ENCODE measurements at regions not wholly inside any gene's neighbourhood (a gene's known extent, or its start where the extent isn't known, plus 50 kb on each side); places are given as distances from the start of the nearest gene placed in this dataset.

DNA sequence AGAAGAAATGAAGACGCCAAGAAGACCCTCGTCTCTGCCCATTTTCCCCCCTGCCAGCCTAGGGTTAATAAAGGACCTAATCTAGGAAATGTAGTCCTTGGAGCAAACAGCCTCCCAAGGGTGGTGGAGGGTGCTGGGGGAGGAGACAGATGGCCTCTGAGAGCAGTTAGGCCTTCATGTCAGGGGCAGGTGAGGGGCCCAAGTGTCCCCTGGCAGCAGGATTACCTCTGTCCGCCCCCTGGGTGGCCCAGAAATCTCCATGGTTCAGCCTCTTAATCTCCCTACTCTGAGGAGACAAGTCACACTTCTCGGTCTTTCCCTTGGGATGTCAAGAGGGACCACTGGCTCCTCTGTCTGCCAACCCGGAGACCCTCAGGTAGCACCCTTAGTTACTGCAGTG lies 365.4 kb upstream of the TNRC6C start:
- DNase-seq: no peak

DNA sequence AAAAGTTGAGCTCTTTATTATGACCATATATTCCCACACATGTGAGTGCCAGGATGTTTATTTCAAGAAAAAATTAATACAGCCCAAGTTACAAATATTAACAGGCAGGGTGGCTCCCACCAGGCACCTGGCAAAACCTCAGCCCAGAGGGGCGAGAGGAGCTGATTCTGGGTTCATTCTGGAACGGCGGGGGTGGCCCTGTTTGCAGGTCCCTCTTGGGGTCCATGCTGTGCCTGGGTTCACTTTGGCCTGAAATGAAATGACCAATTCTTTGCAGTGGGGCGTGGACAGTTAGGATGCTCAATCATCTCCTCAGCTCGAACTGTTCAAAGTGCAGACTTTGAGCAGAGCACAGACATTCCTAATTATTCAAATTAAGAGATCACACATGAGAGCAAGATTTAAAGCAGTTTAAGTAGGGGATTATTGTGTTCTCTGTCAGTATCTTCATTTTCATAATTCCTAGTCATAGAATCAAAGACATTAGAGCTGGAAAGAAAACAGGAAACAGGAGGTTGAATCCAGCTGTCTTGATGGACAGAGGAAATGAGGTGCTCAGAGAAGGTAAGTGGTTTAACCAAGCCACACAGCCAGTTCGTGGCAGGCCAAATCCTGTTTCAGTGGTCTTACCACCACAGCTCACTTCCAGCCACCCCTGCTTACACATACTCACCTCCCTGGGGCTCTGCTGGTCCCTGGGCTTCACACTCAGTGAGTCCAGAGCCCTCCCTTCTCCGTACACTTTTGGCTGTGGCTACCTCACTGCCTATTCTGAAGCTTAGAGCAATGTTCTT lies 363.9 kb upstream of the TNRC6C start:
- no peak for DNase-seq

DNA sequence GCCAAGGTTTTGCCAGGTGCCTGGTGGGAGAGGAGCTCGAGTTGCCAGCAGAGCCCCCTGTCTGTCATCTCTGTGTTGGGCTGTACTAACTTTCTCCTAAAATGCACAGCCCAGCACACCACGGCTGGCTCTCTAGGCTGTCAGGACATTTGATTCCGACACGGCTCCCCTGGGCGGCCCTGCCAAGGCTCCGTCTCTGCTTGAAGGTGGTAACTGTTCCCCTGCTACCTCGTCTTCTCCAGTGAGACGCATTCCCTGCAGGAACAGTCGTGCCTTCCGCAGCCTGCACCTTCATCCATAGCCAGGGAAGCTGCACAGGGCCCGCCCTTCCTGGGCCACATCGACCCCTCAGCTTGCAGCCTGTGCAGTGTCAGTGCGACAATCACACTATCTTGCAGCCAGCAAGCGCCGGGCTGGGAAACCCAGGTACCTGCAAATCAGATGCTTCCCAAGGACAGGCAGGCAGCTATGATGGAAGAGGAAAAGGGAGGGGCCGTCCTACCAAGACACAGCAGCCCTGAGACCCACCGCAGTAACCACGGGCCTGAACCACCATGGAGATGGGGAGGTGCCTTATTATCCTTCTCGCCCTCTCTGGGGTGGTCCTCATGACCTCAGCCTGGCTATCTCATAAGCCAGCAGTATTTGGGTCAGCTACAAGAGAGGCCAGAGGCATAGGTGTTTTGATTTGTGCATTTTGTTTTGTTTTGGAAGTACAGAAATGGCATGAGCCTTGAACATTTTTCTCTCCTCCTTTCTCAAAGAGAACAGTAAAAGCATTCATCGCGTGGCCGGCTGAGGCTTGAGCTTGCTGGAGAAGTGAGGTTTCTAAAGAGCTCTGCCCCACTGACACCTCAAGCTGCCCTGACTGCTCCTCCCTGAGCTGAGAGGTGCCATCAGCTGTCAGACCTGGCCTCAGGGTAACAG lies 361.7 kb upstream of the TNRC6C start:
- no peak for DNase-seq

DNA sequence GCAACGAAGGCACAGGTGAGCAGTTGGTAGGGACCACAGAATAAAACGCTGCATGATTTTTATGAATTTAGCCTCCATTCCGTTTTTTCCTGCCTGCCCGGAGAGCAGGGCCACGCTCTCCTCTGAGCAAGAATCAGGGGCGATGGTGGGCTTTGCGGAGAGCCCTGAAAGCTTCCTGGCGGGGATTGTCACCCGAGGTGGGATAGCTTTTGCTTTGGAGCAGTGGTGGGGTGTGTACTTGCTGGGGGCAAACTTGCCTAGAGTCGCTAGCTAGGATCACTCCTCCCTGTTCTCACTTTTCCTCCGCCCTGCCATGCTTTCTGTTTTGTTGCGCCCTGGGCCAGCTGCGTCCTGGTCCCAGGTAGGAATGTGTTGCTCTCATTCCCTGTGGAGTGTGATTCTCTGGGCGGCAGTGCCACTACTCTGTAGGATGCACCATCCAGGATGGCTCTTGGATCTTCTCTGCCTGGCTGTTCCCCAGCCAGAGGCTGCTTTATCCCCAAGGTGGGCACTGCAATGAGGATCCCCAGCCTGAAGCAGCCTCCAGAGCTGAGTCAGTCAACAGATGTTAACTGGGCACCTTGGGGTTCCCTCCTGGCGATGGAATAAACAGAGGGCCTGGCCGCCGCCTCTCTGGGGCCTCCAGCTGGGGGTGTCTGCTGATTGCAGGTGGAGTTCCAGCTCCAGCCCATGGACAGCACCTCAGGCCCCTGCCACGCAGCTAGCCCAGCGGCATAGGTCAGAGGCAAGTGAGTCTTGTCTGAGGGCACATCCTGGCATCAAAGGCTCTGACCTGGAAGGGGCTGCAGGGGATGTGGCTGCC lies 360.9 kb upstream of the TNRC6C start:
- no peak for DNase-seq

GRCh38 chr17:77598241-77598620 lies 360.3 kb upstream of the TNRC6C start:
- DNase-seq: no peak

DNA sequence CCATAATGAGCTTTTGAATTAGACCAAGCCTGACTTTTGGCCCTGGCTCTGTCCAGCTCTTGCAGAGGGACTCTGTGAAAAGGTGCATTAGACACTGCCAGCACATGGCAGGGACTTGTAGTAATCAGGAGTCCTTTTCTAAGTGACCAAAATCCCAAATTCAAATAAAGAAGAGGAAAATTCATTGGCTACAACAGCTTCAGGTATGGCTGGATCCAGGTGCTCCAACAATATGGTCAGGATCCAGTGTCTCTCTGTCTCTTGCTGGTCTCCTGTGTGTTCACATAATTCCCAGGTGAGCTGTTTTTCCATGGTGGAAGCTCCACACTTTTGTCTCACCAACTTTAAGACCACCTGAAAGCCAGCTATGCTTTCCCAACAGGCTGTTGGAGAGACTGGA lies 358.8 kb upstream of the TNRC6C start:
- DNase-seq: no peak

DNA sequence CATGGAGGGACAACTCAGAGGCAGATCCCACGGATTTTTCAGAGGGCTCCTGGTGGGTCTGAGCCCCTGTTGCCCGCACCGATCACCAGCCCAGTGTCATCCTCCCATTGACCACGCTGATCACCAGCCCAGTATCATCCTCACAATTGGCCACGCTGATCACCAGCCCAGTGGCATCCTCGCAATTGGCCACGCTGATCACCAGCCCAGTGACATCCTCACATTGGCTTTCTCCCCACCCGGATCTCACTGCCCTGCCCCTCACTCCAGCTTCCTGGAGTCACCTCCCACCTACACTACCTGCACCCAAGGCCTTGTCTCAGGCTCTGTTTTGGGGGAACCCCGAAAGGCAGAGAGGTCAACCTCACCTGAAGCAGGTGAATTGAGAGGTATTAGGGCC lies 358.2 kb upstream of the TNRC6C start:
- DNase-seq: no peak

DNA sequence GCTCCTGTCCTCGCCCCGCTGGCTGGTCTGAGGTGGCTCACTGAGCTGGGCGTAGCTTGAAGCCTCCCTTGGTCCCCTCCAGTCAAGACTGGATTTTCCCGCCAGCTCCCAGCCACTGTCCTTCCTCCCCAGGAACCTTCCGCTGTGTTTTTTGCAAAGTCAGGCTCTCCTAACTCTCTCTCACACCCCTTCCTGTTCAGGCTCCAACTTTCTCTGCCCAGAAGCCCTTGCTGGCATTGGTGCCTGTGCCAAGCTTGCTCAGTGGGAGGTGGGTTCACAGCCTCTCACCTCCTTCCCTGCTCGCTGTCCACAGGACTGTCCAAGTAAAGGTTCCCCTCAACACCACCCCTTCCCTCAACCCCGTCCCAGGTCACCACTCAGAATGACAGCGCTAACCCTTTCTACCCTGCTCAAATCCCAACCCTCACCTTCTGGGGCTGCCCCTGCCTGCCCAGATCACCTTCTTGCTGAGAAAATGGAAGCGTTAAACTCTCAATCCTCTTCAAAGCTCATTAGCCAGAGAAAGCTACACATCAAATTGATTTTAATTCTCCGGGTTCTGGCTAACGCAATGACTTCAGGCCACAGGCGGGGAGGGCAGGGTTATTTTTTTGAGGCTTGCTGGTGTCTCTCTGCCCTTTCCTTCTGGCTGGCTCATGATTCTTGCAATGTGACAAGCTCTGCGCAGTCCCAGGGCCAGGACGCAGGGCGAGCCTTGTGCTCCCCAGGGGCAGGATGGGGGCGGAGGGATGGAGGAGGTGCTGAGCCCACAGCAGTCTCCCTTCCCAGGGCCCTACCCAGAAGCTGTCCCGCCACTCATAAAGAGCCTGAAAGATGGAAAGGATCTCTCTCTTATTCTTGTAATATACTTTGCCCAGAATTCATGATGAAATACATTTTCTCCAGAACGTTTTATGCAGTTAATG lies 357.2 kb upstream of the TNRC6C start:
- DNase-seq: no peak

- DNase-seq: no peak
Measured at GRCh38 chr17:77602062-77602746, 356.3 kb upstream of the TNRC6C start.

DNA sequence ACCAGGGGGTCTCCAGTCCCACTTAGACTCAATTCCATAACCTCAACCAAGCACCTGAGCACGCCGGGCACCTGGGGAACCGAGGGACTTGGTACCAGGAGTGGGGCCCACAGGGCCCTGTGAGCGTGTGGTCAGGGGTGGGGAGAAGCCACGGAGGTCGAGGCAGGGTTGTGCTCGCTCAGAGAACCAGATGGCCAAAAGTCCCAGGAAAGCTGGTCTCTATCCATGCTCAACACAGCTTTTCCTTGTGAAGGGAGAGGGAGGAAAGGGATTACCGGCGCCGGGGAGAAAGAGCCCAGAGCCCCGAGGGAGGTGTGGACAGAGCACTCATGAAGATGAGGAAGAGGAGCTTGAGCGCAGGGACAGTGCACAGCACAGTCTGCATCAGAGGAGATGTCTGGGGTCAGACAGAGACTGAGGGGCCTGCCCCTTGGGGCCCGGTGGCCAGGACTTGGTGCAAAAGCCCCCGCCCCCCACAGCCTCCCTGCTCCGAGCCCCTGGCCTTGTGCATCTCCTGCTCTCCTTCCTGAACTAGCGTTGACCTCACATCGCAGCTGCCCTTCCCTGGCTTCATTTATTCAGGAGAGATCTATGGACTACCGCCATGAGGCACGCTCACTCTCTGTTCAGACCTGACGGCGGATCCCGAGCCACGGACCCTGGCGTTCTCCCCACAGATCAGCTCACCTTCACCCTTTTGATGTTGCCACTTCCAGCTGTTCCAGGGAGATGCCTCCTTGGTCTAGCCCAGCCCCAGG lies 355.4 kb upstream of the TNRC6C start:
- no peak for DNase-seq

DNA sequence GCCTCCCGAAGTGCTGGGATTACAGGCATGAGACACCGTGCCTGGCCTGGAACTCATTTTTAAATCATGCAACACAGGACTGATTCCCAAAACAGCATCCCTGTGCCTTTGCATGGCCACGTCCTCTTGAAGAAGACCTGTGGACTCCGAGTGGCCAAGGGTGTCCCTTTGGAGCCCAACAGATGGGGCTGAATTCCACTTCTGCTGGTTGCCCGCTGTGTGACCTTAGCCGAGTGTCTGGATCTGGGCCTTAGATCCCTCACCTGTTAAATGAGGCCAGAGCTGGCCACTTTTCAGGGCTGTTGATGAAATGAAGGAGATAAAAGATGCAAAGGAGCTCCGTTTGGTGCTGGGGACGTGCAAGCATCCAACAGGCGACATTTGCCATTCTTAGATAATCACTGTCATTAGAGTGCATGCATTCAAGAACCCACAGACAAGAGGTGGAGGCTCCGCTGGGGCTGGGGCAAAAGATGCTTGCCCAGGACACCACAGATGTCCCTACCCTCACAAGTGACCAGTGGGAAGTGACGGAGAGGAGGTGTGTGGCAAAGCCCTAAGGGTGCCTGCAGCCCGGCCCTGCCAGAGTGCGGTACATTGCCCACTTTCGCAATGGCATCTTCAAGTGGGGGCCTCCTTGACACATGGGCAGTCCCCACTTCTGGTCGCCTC lies 354.1 kb upstream of the TNRC6C start:
- DNase-seq: no peak

GRCh38 chr17:77604973-77605313 lies 353.6 kb upstream of the TNRC6C start:
- DNase-seq: no peak

- DNase-seq: no peak
Measured at GRCh38 chr17:77606146-77606864, 352.2 kb upstream of the TNRC6C start.

DNA sequence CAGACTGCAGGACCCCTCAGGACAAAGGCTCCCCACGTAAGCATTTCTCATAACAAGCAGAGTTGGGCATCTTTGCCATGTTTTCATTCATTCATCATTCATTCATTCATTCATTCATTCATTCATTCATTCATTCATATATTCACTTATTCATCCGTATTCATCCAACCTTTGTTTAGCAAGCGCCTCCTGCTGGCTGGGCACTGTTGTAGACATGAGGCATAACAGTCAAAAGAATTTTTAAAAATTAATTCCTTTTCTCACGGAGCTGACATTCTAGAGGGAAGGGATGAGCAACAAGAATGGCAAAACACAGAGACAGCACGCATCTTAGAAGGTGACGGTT lies 351.7 kb upstream of the TNRC6C start:
- DNase-seq: no peak

- no peak for DNase-seq
Measured at GRCh38 chr17:77607606-77608005, 350.9 kb upstream of the TNRC6C start.

GRCh38 chr17:77608431-77608830 lies 350.1 kb upstream of the TNRC6C start:
- DNase-seq: no peak

GRCh38 chr17:77609553-77610517 lies 348.7 kb upstream of the TNRC6C start:
- DNase-seq: no peak

DNA sequence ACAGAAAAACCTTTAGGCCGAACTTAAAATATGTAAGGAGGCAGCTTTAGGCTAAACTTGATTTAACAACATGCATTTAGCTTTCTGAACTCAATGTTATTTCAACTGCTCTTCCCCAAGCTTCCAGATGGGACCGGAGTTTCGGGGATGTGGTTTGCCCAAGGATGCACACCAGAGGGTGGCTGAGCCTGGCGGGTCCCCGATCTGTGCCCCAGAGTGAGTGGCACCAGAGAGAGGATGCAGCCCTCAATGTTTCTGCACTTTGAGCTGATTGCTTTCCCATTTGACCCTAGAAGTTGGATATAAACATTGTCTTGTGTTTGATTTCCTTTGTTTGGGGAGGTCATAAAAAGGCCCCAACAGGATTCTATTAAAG lies 348.0 kb upstream of the TNRC6C start:
- no peak for DNase-seq

All from NCI-H774 (cell line).